Ammon's horn (tissue), 1 donor: ENCODE measurements at regions not wholly inside any gene's neighbourhood (a gene's known extent, or its start where the extent isn't known, plus 50 kb on each side); places are given as distances from the start of the nearest gene placed in this dataset.

Experiments
- DNase-seq: peaks from one replicate; pipeline ENCODE4 v3.0.0-alpha.2; 2016; ENCODE audit warnings: low spot score

- DNase-seq: no peak
Measured at GRCh38 chr9:90538566-90538965, 104.1 kb downstream of the DIRAS2 start.

DNA sequence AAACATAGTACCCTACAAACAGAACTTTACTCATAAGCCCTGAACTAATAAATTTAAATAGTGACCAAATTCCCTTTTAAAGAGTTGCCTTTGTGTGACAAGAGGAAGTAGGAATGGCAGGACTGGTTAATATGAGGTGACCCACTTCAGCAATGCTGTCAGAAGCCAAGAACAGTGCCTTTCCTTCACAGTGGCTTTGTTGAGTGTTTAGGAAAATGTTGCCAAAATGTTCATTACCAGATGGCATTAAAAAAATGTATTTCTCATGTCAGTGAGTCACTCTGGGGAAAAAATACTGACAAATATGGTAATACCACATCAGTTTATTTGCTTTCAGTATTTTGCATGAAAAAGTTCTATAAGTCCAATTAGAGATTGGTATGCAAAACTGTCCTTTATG, 103.3 kb downstream of the DIRAS2 start:
- DNase-seq: peak; percentile 40

DNA sequence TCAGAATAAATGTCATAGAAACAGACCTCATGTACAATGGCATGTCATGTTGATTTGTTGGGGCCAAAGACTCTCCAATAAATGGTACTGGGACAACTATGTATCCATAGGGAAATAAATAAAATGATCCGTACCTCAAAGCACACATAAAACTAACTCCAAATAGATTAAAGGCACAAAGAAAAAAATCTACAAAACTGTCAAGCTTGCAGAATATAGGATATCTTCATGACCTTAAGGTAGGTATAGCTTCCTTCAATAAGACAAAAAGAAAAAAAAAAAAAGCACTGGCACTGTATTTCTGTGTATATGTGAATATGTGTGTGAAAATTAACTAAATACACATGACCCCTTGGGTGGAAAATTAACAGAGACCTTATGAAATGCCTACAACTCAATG, 101.9 kb downstream of the DIRAS2 start:
- no peak for DNase-seq

- no peak for DNase-seq
Measured at GRCh38 chr9:90544488-90544887, 98.1 kb downstream of the DIRAS2 start.

DNA sequence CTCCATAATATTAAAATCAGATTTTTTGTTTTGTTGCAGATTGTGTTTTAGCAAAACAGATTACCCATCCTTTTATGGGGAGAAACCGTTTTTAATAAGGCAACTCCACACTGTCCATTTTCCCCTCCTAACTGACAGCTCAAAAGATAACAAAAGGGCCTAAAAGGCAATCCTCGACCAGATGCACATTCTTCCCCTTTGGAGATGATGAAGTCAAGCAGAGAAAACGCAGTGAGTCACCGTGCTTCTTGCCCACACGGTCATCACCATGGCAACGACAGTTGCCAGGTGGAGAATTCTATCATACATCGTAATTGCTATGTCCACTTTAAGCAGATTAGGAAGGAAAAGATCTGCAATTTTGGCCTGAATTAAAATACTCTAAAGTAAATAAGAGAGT, 96.4 kb downstream of the DIRAS2 start:
- peak; percentile 41 for DNase-seq

- no peak for DNase-seq
Measured at GRCh38 chr9:90547896-90548295, 94.7 kb downstream of the DIRAS2 start.

DNA sequence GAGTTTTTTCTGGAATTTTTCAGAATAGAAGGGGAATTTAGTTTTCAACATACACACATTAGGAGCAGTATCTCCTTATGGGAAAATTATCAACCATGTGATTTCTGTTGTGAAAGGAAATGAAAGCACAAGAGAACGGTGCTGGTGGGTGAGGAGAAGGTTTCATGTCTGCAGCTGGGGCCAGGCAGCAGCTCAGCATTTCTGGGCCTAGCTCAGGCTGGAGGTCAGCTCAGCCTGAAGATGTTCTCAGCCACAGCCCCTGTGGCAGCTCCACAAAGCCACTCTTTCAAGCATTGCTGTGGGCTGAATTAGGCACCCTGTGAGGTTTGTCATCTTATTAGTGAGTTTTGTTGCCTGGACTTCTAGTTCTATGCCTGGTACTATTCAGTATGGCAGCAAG, 90.3 kb downstream of the DIRAS2 start:
- DNase-seq: no peak

GRCh38 chr9:90555351-90556057, 87.1 kb downstream of the DIRAS2 start:
- no peak for DNase-seq

GRCh38 chr9:90556897-90557675, 85.5 kb downstream of the DIRAS2 start:
- DNase-seq: no peak

GRCh38 chr9:90559075-90560073, 83.2 kb downstream of the DIRAS2 start:
- no peak for DNase-seq
